ENCODE measurements at regions not wholly inside any gene's neighbourhood (a gene's known extent, or its start where the extent isn't known, plus 50 kb on each side); places are given as distances from the start of the nearest gene placed in this dataset.

DNA sequence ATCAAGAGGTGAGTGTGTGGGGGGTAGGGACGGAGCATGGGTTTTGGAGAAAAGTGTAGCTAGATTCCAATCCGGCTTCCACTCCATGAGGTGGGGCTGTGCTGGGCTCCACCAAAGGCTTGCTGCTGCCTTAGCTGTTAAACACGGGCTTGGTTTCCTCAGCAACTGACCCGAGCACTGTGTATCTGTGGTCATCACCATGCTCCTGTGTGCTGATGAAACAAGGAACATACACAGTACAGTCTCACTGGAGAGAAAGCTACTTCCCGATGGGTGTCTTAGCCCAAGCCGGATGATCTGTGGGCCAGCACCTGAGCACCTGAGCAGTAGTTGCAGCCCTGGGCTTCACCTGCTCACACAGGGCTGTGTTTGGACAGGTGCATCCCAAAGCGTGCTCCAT, 52.9 kb upstream of the VRK1 start:
- Histone ChIP-seq H3K4me2 (ENCODE audit: insufficient read depth, low read length, poor library complexity, severe bottlenecking) (no peak overlapping the region), H3K14ac (ENCODE audit: low read length) (no peak overlapping the region), H2BK120ac (ENCODE audit: low read depth, low read length) (no peak overlapping the region), H3K27me3 (ENCODE audit: control insufficient read depth in 3 of 3, insufficient read depth in 3 of 3, low read depth in 1 of 3, low read length in 3 of 3) (peaks cover 0 to 60% (median 0%) of the 10 kb centered on the region in 3 experiments), H4K91ac (ENCODE audit: low read depth, low read length, poor library complexity) (no peak overlapping the region), H3K4ac (ENCODE audit: low read length) (no peak overlapping the region), H3K79me1 (ENCODE audit: low read depth, low read length) (no peaks in the 10 kb centered on the region), H3K9ac (ENCODE audit: low read depth, low read length, poor library complexity) (no peak overlapping the region), H2AFZ (ENCODE audit: low read length) (no peak overlapping the region), H3K4me3 (ENCODE audit: low read length in 2 of 2) (no peak overlapping the region), H3K36me3 (replicated peaks in 1 of 2; ENCODE audit: control insufficient read depth in 2 of 2, insufficient read depth in 2 of 2, low read length in 2 of 2) (no peaks in the 10 kb centered on the region), H3K27ac (replicated peaks; ENCODE audit: low read length) (no peak overlapping the region), H2BK5ac (ENCODE audit: low read length) (no peak overlapping the region), H2AK5ac (ENCODE audit: low read depth, low read length) (no peak overlapping the region), H2BK12ac (ENCODE audit: low read length) (no peak overlapping the region), H4K8ac (ENCODE audit: low read depth, low read length) (no peak overlapping the region), H3K23ac (ENCODE audit: low read depth, low read length, poor library complexity) (no peak overlapping the region), H3K9me3 (replicated peaks in 1 of 2; ENCODE audit: control insufficient read depth in 2 of 2, insufficient read depth in 1 of 2, low read depth in 1 of 2, low read length in 2 of 2) (peaks cover 0 to 2% of the 10 kb centered on the region in 2 donors), H3K4me1 (ENCODE audit: control insufficient read depth in 2 of 2, insufficient read depth in 1 of 2, low read depth in 1 of 2, low read length in 2 of 2) (peaks cover 0 to 2% of the 10 kb centered on the region in 2 donors), H2BK15ac (ENCODE audit: low read length) (no peak overlapping the region), H3K18ac (ENCODE audit: low read length) (no peak overlapping the region)
- WGBS, 2 donors (ENCODE audit: extremely low coverage in 2 of 2, insufficient read length in 2 of 2, insufficient replicate concordance in 1 of 2), result no CpG with 5 or more reads among the region's 7 CpGs
- DNase-seq (ENCODE audit: low spot score), result no peak

DNA sequence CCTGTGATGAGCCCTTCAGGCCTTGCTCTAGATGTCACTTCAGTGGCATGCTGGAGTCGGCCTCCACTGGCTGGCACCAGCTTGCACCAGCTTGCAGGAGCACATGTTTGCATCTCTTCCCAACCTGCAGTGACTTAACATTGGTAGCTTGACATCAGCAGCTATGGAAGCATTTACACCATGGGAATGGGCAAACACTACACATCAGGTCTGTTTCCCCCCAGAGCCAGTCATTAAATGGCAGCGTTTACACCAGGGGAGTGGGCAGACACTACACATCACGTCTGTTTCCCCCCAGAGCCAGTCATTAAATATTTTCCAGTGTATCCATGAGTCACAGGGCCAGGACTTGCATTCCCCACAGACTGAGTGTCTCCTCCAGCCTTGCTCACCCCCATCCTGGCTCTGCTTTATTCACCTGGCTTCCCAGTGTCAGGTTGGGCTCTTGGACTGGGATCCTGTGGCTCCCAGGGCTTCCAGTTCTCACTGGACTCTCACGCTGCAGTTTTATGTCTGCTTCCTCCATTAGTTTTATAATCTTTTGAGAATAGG, 51.6 kb upstream of the VRK1 start:
- peaks cover 0 to 2% of the 10 kb centered on the region in 2 donors for H3K4me1 ChIP-seq (ENCODE audit: control insufficient read depth in 2 of 2, insufficient read depth in 1 of 2, low read depth in 1 of 2, low read length in 2 of 2)
- H2BK12ac ChIP-seq (ENCODE audit: low read length), result no peak overlapping the region
- H2BK5ac ChIP-seq (ENCODE audit: low read length), result no peak overlapping the region
- peaks cover 0 to 2% of the 10 kb centered on the region in 2 donors for H3K9me3 ChIP-seq (replicated peaks in 1 of 2; ENCODE audit: control insufficient read depth in 2 of 2, insufficient read depth in 1 of 2, low read depth in 1 of 2, low read length in 2 of 2)
- no peak overlapping the region for H2AFZ ChIP-seq (ENCODE audit: low read length)
- H3K4ac ChIP-seq (ENCODE audit: low read length), result no peak overlapping the region
- no peak overlapping the region for H3K18ac ChIP-seq (ENCODE audit: low read length)
- WGBS, 2 donors (ENCODE audit: extremely low coverage in 2 of 2, insufficient read length in 2 of 2, insufficient replicate concordance in 1 of 2), result no CpG with 5 or more reads among the region's 4 CpGs
- H2AK5ac ChIP-seq (ENCODE audit: low read depth, low read length), result no peak overlapping the region
- H3K9ac ChIP-seq (ENCODE audit: low read depth, low read length, poor library complexity), result no peak overlapping the region
- no peak overlapping the region for H2BK15ac ChIP-seq (ENCODE audit: low read length)
- H2BK120ac ChIP-seq (ENCODE audit: low read depth, low read length), result no peak overlapping the region
- no peaks in the 10 kb centered on the region for H3K36me3 ChIP-seq (replicated peaks in 1 of 2; ENCODE audit: control insufficient read depth in 2 of 2, insufficient read depth in 2 of 2, low read length in 2 of 2)
- H3K79me1 ChIP-seq (ENCODE audit: low read depth, low read length), result no peaks in the 10 kb centered on the region
- H3K4me3 ChIP-seq (ENCODE audit: low read length in 2 of 2), result no peak overlapping the region
- H3K27ac ChIP-seq (replicated peaks; ENCODE audit: low read length), result no peak overlapping the region
- peaks cover 0 to 48% (median 0%) of the 10 kb centered on the region in 3 experiments for H3K27me3 ChIP-seq (ENCODE audit: control insufficient read depth in 3 of 3, insufficient read depth in 3 of 3, low read depth in 1 of 3, low read length in 3 of 3)
- no peak overlapping the region for H3K4me2 ChIP-seq (ENCODE audit: insufficient read depth, low read length, poor library complexity, severe bottlenecking)
- no peak overlapping the region for H3K14ac ChIP-seq (ENCODE audit: low read length)
- H3K23ac ChIP-seq (ENCODE audit: low read depth, low read length, poor library complexity), result no peak overlapping the region
- no peak overlapping the region for H4K8ac ChIP-seq (ENCODE audit: low read depth, low read length)
- H4K91ac ChIP-seq (ENCODE audit: low read depth, low read length, poor library complexity), result peak overlapping the region; percentile 1
- no peak for DNase-seq (ENCODE audit: low spot score)

DNA sequence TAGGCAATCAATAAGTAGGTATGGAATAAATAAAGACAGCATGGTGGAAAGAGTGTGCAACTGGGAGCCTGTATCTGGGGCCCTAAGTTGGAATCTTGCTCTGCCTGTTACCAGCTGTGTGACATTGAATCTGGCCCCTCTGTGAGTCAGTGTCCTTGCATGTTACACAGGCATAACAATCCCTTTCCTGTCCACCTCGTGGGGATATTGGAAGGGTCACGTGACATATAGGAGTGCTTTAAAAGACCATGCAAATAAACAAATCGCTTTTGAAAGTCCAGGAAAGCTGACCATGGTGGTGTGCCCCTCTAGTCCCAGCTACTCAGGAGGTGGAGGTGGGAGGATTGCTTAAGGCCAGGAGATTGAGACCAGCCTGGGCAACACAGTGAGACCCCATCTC, 51.1 kb upstream of the VRK1 start:
- H4K8ac ChIP-seq (ENCODE audit: low read depth, low read length), result no peak overlapping the region
- no peak overlapping the region for H2BK120ac ChIP-seq (ENCODE audit: low read depth, low read length)
- H2BK15ac ChIP-seq (ENCODE audit: low read length), result no peak overlapping the region
- peaks cover 0 to 45% (median 0%) of the 10 kb centered on the region in 3 experiments for H3K27me3 ChIP-seq (ENCODE audit: control insufficient read depth in 3 of 3, insufficient read depth in 3 of 3, low read depth in 1 of 3, low read length in 3 of 3)
- H3K18ac ChIP-seq (ENCODE audit: low read length), result no peak overlapping the region
- H3K27ac ChIP-seq (replicated peaks; ENCODE audit: low read length), result no peak overlapping the region
- no peak overlapping the region for H3K4me3 ChIP-seq (ENCODE audit: low read length in 2 of 2)
- DNase-seq (ENCODE audit: low spot score), result no peak
- no peak overlapping the region for H3K4ac ChIP-seq (ENCODE audit: low read length)
- H3K79me1 ChIP-seq (ENCODE audit: low read depth, low read length), result no peaks in the 10 kb centered on the region
- H2AK5ac ChIP-seq (ENCODE audit: low read depth, low read length), result no peak overlapping the region
- H2BK12ac ChIP-seq (ENCODE audit: low read length), result no peak overlapping the region
- peaks cover 0 to 2% of the 10 kb centered on the region in 2 donors for H3K9me3 ChIP-seq (replicated peaks in 1 of 2; ENCODE audit: control insufficient read depth in 2 of 2, insufficient read depth in 1 of 2, low read depth in 1 of 2, low read length in 2 of 2)
- no peak overlapping the region for H3K4me2 ChIP-seq (ENCODE audit: insufficient read depth, low read length, poor library complexity, severe bottlenecking)
- no peak overlapping the region for H2BK5ac ChIP-seq (ENCODE audit: low read length)
- H3K9ac ChIP-seq (ENCODE audit: low read depth, low read length, poor library complexity), result no peak overlapping the region
- WGBS, 2 donors (ENCODE audit: extremely low coverage in 2 of 2, insufficient read length in 2 of 2, insufficient replicate concordance in 1 of 2), result no CpG with 5 or more reads among the region's 3 CpGs
- H3K23ac ChIP-seq (ENCODE audit: low read depth, low read length, poor library complexity), result no peak overlapping the region
- H3K4me1 ChIP-seq (ENCODE audit: control insufficient read depth in 2 of 2, insufficient read depth in 1 of 2, low read depth in 1 of 2, low read length in 2 of 2), result peaks cover 0 to under 1% of the 10 kb centered on the region in 2 donors
- H3K14ac ChIP-seq (ENCODE audit: low read length), result no peak overlapping the region
- no peaks in the 10 kb centered on the region for H3K36me3 ChIP-seq (replicated peaks in 1 of 2; ENCODE audit: control insufficient read depth in 2 of 2, insufficient read depth in 2 of 2, low read length in 2 of 2)
- H2AFZ ChIP-seq (ENCODE audit: low read length), result no peak overlapping the region
- H4K91ac ChIP-seq (ENCODE audit: low read depth, low read length, poor library complexity), result no peak overlapping the region

DNA sequence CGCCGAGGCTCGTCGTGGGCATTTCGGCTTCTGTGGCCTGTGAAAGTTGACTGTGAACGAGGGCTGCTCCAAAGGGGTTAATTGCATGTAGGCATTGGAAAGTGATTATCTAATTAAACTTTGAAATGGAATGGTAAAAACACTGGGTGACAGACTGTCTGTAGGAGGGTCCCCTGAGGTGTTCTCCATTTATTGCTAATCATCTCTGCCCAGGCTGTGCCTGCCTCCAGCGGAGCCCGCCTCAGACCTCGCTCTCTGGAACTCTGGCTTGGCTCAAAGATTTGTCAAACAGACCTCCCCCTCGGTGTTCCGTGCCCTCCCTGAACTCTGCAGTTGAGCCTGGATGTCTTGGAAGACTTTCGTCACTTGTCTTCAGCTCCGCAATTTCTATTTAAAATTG, 50.2 kb upstream of the VRK1 start:
- Histone ChIP-seq H2BK5ac (ENCODE audit: low read length) (no peak overlapping the region), H3K4me1 (ENCODE audit: control insufficient read depth in 2 of 2, insufficient read depth in 1 of 2, low read depth in 1 of 2, low read length in 2 of 2) (no peaks in the 10 kb centered on the region), H3K79me1 (ENCODE audit: low read depth, low read length) (no peaks in the 10 kb centered on the region), H2BK15ac (ENCODE audit: low read length) (no peak overlapping the region), H3K27ac (replicated peaks; ENCODE audit: low read length) (no peak overlapping the region), H4K91ac (ENCODE audit: low read depth, low read length, poor library complexity) (no peak overlapping the region), H3K9ac (ENCODE audit: low read depth, low read length, poor library complexity) (no peak overlapping the region), H3K18ac (ENCODE audit: low read length) (no peak overlapping the region), H3K14ac (ENCODE audit: low read length) (no peak overlapping the region), H2AK5ac (ENCODE audit: low read depth, low read length) (no peak overlapping the region), H3K27me3 (ENCODE audit: control insufficient read depth in 3 of 3, insufficient read depth in 3 of 3, low read depth in 1 of 3, low read length in 3 of 3) (peaks cover 0 to 41% (median 0%) of the 10 kb centered on the region in 3 experiments), H4K8ac (ENCODE audit: low read depth, low read length) (no peak overlapping the region), H3K4ac (ENCODE audit: low read length) (no peak overlapping the region), H2BK12ac (ENCODE audit: low read length) (no peak overlapping the region), H2AFZ (ENCODE audit: low read length) (no peak overlapping the region), H3K4me3 (ENCODE audit: low read length in 2 of 2) (no peak overlapping the region), H3K9me3 (replicated peaks in 1 of 2; ENCODE audit: control insufficient read depth in 2 of 2, insufficient read depth in 1 of 2, low read depth in 1 of 2, low read length in 2 of 2) (peaks cover 0 to 2% of the 10 kb centered on the region in 2 donors), H3K4me2 (ENCODE audit: insufficient read depth, low read length, poor library complexity, severe bottlenecking) (no peak overlapping the region), H2BK120ac (ENCODE audit: low read depth, low read length) (no peak overlapping the region), H3K36me3 (replicated peaks in 1 of 2; ENCODE audit: control insufficient read depth in 2 of 2, insufficient read depth in 2 of 2, low read length in 2 of 2) (no peaks in the 10 kb centered on the region), H3K23ac (ENCODE audit: low read depth, low read length, poor library complexity) (no peak overlapping the region)
- DNase-seq (ENCODE audit: low spot score), result no peak
- WGBS, 2 donors (ENCODE audit: extremely low coverage in 2 of 2, insufficient read length in 2 of 2, insufficient replicate concordance in 1 of 2), result no CpG with 5 or more reads among the region's 13 CpGs

All from neuronal stem cell (in vitro differentiated cells).